SKM-1 (cell line): ENCODE measurements at regions not wholly inside any gene's neighbourhood (a gene's known extent, or its start where the extent isn't known, plus 50 kb on each side); places are given as distances from the start of the nearest gene placed in this dataset.

ENCODE experiments used
- DNase-seq: peaks from one replicate; lab custom pipeline; 2025; ENCODE audit not compliant: unreplicated experiment; lab: John Stamatoyannopoulos, UW

DNA sequence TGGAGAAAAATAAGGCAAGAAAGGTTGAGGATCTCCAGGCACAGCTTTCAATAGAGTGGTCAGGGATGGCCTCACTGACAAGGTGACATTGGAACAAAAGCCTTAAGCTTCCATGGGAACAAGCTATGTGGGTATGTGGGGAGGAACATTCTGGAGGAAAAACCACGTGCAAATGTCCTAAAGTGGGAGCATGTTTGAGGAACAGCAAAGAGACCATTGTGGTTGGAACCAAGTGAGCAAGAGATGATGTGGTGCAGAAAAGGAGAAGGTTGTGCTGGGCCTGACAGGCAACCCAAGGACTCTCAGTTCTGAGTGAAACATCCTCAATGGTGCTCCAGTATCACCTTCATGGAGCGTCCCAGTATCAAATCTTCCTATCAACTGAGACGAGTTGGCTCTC lies 184.0 kb downstream of the CAND1 start:
- DNase-seq: no peak

DNA sequence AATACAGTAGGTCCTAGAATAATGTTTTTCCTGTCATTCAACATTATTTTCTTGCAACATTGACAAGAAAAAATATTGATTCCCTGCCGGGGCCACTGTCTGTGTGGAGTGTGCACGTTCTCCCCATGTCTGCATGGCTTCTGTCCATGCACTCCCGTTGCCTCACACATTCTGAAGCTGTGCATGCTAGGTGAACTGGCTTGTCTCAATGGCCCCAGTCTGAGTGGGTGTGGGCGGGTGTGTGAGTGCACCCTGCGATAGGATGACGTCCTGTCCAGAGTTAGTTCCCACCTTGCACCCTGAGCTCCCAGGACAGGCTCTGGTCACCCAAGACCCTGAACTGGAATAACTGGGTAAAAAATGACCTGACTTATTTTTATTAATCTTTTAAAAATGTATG lies 186.1 kb downstream of the CAND1 start:
- DNase-seq: no peak

DNA sequence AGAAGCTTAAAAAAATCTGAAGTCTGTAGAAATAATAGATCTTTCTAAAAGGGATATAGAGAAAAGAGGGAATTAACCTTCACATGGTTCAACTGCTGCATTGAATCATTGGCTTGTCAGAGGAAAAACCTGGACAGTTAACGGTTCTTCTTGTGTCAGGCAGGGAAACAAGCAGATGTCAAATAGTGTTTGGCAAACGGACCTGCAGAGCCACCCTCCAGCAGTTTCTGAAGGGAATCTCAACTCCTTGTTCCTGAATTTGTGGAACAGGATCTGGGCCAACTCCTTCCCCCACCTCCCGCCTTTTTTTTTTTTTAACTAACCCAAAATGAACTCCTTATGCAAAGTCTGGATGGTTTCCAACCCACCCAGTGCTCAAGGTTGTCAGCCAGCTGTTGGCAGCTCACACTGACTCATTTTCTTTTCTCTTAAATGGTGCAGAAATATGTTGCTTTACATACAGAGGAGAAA lies 187.3 kb downstream of the CAND1 start:
- no peak for DNase-seq

DNA sequence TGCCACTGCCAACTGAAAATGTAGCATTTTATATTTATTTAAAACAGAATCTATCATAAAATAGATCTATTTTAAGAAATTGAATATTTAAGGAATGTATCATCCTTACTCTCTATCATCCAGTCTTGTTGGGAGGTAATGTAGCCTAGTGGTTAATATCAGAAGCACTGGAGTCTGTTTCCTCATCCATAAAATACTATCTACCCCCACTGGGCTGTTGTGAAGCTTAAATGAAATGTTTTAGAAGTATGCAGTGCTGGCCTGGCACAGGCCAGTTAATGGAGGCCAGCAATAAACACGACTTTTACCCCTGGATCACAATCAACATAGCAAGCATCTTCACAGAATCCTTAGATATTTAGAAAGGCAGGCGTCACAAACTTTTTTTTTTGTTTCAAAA lies 188.0 kb downstream of the CAND1 start:
- DNase-seq: no peak

DNA sequence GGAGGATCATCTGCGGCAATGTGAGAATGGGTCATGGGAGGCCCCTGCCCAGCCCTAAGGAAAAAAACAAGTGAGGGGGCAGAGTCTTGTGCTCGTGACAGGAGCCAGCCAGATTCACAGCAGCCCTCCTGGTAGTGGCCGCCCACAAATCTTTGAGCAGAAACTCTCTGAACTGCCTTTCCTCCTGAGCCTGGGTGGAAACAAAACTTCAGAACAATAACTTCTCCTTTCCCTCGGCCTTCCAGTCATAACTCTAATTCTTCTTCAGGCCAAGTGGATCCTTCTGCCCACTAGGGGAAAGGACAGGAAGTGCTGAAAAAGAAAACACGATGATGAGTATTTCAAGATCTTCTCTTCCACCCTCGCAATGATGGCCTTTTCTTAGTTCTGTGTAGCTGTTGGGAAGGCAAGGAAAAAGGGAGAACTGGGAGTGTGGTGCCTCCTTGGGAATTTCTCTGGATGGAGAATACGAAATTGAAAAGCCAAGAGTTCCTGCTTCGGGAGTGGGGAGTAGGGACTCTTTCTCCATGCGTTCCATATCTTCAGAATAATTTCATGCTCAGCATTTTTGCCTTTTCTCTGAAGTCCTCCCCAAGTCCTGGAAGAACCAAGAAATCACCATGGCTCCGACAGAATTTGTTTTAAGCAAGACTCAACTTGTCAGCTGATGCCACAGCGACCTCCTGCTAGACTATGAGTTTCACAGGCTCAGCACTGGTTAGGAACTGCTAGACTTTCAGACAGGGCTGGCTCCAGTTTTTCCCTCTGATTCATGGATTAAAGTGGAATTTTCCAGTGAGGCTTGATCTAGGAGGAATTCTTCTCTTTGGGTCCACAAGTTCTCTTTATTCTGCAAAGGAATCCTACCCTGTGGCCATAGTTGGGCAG lies 188.9 kb downstream of the CAND1 start:
- peak; percentile 28 for DNase-seq

DNA sequence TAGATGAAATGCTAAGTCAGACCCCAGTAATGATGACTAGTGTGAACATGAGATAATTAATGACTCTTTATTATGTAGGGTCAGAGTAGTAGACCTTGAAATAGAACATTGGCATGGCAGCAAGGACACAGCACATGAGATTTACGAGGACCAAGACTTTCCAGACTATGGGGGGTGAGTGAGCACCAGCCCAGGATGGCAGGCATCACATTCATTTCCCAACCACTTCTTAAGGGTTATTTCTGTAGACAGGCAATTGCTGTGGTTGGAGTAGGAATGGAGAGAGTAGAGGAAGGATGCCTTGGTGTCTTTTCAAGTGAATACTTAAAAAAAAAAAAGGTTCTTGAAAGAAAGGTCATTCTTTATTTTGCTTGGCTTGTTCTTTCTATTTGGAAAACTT lies 189.4 kb upstream of the DYRK2 start:
- no peak for DNase-seq

DNA sequence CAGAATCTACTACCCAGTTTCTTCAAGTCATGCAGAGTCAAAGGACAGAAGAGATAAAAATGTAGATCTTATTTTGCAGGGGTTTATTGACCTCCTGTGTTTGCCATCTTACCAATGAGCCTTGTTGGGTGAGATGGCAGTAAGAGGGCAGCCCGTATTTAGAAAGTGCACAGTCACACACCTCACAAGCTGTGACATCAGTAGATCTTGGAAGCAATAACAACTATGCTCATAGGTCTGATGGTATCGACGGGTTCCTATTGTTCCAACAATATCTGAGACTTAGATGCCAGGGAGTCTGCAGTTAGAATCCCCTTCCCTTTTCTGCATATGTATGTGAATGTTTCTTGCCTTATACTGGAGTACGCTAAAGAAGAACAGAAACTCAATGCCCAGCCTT lies 189.0 kb upstream of the DYRK2 start:
- DNase-seq: no peak

DNA sequence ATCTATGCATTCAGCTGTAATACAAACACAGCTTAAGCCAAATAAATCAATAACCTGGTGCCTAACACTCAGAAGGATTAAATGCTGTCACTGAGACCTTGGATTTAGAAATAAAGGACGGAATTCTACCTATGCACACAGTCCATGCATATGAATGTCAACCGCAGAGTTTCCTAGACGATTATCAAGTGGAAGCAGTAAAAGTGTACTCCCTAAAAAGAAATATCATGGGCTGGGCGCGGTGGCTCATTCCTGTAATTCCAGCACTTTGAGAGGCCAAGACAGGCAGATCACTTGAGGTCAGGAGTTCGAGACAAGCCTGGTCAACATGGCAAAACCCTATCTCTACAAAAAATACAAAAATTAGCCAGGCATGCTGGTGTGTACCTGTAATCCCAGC lies 188.2 kb upstream of the DYRK2 start:
- DNase-seq: no peak

DNA sequence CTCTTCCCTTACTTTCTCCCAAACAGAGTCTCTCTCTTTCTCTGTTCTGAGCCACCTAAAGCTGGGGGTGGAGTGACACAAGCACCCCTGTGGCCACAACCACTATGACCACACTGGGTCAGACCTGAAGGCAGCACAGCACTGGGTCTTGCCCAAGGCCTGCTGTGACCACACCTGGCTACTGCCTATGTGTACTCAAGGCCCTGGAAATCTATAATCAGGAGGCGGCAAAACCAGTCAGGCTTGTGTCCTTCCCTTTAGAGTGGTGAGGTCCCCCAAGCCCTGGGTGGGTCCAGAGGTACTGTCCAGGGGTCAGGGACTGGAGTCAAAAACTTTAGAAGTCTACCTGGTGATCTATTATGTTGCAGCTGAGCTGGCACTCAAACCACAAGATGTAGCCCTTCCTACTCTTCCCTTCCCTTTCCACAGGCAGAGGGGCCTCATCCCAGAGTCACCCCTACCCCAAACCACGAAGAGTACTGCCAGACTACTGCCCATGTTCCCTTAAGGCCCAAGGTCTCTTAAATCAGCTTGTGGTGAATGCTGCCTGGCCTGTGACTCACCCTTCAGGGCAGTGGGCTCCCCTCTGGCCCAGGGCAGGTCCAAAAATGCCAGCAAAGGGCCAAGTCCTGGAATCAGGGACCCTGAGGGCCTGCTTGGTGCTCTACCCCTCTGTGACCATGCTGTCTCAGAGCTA lies 179.8 kb upstream of the DYRK2 start:
- no peak for DNase-seq

DNA sequence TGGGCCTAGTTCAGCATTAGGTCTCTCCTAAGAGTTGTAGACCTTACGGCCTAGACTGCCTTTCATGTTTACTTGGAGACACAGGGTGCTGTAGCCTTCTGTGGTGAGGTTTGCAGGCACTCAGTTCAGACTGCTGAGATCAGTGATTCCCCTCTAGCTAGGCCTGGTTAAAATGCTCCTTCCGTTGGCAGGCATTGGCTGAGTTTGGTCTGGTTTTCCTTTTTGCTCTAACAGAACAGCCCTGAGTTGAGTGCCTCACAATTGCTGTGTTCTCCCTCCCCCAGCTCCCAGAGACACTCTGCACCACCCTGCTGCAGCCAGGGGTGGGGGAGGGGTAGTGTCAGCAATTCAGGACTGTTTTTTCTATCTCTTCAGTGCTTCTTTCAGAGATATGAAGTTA lies 178.9 kb upstream of the DYRK2 start:
- no peak for DNase-seq

DNA sequence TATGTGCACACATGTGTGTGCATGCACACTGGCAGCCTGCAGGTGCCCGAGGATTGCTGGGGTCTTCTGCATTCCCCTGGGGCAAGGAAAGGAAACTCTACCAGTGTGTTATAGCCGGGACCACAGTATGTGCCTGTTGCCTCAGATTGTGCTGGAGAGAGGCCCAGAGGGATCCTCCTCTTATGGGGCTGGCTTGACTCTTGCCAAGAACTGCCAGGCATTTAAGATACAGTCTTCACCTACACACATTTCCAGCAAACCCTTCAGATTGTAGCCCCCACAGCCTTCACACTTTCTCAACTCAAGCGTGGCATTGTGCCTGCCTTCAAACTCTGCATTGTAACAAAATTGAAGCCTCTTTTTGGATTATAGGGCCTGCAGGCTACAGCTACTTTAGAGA lies 176.7 kb upstream of the DYRK2 start:
- no peak for DNase-seq

DNA sequence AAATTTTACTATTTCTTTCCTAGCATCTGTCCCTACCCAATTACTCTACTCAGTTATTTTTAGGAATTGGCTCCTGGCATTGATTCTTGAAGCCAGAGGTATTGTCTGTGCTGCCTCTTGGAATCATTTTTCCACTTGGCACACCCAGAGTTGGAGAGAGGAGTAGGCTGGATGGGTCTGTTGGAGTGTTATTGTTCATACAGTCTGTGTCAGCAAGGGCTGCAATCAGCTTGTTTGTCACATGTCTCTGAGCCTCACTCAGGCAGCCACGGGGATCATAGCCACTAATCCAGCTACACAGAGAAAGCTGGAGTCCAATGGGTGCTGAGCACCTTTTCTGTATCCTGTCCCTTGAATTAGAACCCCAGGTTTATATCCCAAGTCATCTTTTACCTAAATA lies 176.0 kb upstream of the DYRK2 start:
- no peak for DNase-seq

DNA sequence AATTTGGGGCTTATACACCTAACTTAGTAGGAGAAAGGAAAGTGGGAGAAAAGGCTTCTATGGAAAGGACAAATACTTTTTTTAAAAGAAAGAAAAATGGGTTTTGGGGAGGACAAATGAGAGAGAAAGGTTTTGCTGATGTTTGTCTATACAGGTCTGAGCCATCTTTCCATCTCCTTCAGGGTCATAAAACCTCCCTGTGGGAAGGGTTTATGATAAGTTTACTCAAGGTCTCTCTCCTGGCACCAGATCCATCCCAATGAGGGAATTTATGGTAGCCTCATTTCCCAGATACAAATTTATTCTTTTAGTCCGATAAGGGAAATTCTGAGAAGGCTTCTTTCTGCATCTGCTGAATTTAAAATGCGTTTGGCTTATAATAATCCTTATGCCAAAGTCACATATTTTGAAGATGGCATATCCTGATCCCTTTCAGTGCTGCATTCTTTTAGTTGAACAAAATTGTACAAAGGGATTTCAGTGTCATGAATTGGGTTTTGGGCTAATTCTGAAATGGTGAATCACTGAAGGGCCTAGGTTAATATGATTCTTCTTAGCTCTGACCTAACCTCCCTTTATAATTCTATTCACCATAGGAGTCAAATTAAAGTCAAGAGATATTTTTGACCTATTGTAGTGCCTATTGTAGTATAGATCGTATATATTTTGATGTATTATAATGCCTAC lies 173.5 kb upstream of the DYRK2 start:
- DNase-seq: no peak

DNA sequence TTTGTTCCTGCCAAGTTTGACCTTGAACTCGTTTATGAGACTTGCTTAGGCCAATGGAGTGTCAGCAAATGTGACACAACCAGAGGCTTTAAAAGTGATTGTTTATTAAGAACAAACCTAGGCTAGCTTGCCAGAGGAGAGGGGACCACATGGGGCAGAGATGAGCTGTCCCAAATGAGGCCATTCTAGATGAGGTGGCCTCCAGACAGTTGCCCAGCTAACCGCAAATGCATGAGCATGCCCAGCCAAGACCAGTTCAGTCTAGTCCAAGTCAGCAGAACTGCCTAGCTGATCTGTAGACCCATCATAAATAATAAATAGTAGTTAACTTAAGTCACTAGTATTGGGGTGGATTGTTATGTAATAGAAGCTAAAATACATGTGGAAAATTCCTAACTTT lies 172.8 kb upstream of the DYRK2 start:
- no peak for DNase-seq

DNA sequence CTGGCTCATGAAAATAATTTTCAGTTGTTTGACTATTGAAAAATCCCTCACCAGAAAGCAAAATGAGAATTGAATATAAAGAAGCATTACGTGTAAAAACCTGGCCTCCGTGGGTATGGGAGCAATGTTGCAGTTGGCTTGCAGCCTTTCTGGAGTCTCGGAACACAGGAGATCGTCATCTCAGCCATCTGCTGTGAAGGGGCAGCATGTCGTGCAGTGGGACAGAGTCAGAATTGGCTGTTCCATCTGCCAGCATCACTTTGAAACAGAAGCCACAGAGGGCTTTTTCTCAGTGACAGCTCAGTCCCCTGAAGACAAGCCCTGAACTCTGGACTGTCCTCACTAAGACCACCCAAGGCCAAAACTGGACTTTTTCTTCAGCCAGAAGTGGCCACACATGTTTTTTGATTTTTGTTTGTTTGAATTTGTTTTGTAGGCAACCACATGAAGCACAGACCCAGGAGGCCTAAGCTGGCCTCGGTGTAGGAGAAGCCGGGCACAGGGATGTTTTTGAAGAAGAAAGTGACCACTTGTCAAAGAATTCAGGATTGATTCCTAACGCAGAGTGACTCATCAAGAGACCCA lies 170.8 kb upstream of the DYRK2 start:
- DNase-seq: no peak

DNA sequence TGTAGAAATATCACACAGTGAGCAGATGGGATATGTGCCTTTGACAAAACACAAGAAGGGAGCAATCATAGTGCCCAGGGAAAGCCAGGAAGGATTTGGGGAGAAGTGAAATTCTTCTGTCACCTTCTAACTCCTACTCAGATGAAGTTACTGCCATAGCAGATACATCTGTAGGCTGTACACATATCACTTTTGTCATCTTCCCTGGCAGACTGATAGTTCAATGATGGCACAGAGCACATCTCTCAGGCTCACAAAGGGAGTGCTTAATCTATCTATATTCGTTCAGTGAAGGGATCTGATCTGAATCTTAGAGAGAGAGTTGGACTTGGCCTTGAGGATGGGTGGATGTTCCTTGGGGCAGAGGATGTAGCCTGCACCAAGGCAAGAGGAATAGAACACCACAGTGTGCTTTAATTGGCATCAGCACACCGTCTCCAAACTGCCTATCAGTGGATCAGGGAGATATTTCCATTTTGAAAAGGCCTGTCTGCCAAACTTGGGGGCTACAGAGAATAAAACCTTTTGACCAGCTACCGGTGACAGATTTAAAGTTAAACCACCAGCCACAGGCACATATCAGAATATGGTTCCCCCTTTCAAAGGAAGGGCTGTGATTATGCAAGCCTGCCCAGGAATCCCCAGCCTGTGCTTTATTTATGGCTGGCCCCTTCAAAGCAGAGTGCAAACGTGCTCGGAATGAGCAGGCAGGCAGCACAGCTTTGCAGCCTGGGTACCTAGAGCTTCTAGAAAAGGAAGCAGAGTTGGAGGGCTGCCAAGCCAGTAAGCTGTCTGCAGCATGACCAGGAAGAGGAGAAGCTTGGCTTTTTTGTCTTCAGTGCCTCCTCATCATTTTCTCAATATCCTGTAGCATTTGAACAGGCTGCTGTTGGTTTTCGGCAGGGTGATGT lies 165.5 kb upstream of the DYRK2 start:
- DNase-seq: peak; percentile 55

DNA sequence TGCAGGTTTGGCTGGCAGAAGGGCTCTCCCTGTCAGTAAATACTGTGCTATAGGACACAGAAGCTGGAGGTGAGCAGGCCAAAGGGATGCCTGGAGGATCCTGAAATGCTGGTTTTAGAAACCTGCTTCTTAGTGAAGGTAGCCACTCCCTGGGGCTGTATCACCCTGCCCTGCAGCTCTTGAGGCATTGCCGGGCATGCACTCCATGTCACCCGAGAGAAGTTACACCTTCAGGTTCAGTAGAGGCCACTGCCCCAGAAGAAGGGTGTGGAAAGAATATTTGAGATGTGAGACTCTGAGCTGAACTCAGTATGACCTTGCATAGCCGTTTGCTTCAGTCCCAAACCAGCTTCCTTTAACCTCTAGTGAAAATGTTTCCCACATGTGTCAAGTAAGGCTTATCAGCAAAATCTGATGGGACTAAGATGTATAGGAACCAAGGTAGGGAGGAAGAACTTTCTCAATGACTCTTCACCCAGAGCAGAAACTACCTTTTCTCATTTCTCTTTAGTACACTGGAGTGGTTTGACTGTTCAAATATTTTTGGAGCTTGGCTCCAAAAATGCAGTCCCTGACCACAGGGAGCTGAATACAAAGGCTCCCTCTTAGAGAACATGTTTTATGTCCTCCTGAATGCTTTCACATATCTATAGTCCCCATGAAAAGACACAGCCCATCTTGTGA lies 164.5 kb upstream of the DYRK2 start:
- DNase-seq: no peak

DNA sequence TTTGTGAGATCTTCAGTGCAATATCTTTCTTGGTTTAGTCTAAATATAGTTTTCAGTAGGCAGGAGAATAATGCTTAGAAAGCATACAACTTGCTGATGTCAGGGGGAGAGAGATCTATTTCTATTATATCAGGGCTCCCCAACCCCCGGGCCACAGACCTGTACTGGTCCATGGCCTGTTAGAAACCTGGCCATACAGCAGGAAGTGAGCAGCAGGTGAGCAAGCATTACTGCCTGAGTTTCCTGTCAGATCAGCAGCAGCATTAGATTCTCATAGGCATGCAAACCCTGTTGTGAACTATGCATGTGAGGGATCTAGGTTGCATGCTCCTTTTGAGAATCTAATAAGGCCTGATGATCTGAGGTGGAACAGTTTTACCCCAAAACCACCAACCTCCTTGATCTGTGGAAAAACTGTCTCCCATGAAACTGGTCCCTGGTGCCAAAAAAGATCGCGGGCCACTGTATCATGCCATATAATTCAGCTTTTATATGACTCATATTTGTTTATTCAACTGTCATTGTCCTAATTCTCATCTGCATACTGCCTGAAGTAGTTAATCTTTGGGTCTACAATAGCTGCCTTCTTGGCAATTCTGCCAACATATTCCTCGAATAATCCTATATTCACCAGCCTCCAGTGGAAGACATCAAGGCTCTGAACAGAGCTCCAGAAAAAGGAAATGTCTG lies 163.6 kb upstream of the DYRK2 start:
- no peak for DNase-seq

DNA sequence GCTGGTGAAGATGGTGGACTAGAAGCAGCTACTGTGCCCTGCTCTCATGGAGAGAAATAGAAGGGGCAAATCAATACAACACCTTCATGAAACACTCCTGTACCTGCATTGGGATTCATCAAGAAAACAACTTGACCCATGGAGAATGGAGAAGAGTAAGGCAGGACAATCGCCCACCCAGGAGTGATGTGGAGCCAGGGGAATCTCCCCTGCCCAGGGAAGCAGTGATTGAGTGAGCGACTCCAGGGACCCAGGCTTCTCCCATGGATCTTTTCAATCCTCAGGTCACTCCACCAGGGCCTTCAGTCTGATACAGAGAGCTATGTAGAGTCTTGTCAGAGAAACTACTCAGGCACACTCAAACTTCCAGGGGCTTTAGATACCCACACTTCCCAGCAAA lies 161.9 kb upstream of the DYRK2 start:
- no peak for DNase-seq
